HepG2 (cell line): ENCODE measurements at regions not wholly inside any gene's neighbourhood (a gene's known extent, or its start where the extent isn't known, plus 50 kb on each side); places are given as distances from the start of the nearest gene placed in this dataset.

Experiments used
- ATAC-seq: fragments of 200-7000 bp; cut with Tn5 transposase; 3 replicates; pipeline ENCODE4 v1.9.1; 2020; ENCODE audit warnings: mild to moderate bottlenecking, moderate library complexity
- BruUV-seq: library from RNA; stranded (reverse); fragments of 400-500 nt; replicated peaks from 2 replicates; lab custom pipeline; 2021; lab: Mats Ljungman, UMichigan
- CTCF ChIA-PET: fragments of 300-600 bp; formaldehyde crosslinking; extraction: SDS; loops from one replicate; lab custom pipeline; 2021; ENCODE audit warnings: low total read pairs, inconsistent platforms, low intra/inter-chr PET ratio; lab: Yijun Ruan, JAX
- POLR2A ChIA-PET: fragments of 350-600 bp; sonication (Branson Sonifier 250); formaldehyde crosslinking; loops from one replicate; lab custom pipeline; 2020; ENCODE audit warnings: antibody characterized with exemption, inconsistent platforms; lab: Yijun Ruan, JAX
- DNase-seq: peaks from one replicate; pipeline ENCODE4 v3.0.0-alpha.2; 2015; ENCODE audit warnings: low spot score
- FAIRE-seq: peaks from 3 replicates; lab custom pipeline; 2011; peaks lifted over from hg19 to GRCh38; lab: Jason Lieb, UNC
- H2AFZ ChIP-seq: one replicate; pipeline ENCODE4 v1.6.1; 2011; ENCODE audit warnings: low read length, inconsistent platforms
- H3K27ac ChIP-seq: fragments of 300-600 bp; 3 replicates; pipeline ENCODE4 v1.8.0; 2011; ENCODE audit warnings: mixed run types, mild to moderate bottlenecking, mixed read lengths, low read length, inconsistent platforms; ENCODE audit not compliant: insufficient read depth; ENCODE audit errors: extremely low read length
- H3K27me3 ChIP-seq, 2 experiments: fragments of 200-600 bp in 1 of 2; 2 replicates in 1 of 2; 3 replicates in 1 of 2; pipeline versions ENCODE4 v1.6.0 to v1.8.0; 2011; ENCODE audit warnings: low read length in 2 of 2, mild to moderate bottlenecking in 2 of 2, moderate library complexity in 2 of 2, inconsistent platforms in 1 of 2; ENCODE audit not compliant: insufficient read depth in 2 of 2, control insufficient read depth in 1 of 2
- H3K36me3 ChIP-seq, 2 experiments: fragments of 200-600 bp in 1 of 2; replicated peaks in 1 of 2; 2 replicates in 1 of 2; 3 replicates in 1 of 2; pipeline versions ENCODE4 v1.5.1 to v1.8.0; 2011; ENCODE audit warnings: low read length in 2 of 2, inconsistent platforms in 1 of 2; ENCODE audit not compliant: insufficient read depth in 2 of 2, control insufficient read depth in 1 of 2
- H3K4me1 ChIP-seq: 2 replicates; pipeline ENCODE4 v1.5.1; 2012; ENCODE audit warnings: low read length, inconsistent platforms; ENCODE audit not compliant: insufficient read depth
- H3K4me2 ChIP-seq: 2 replicates; pipeline ENCODE4 v1.6.0; 2011; ENCODE audit warnings: low read depth, low read length, inconsistent platforms
- H3K4me3 ChIP-seq, 3 experiments: fragments of 200-600 bp in 1 of 3; sonication (generic), shearing (Covaris generic) in 1 of 3; replicated peaks in 1 of 3; 2 replicates each; pipeline ENCODE4 v1.5.1; 2011 to 2016; ENCODE audit warnings: low read length in 3 of 3, inconsistent platforms in 2 of 3, low read depth in 2 of 3, mild to moderate bottlenecking in 2 of 3, control low read depth in 1 of 3, mixed read lengths in 1 of 3; ENCODE audit not compliant: insufficient read depth in 1 of 3
- H3K79me2 ChIP-seq: one replicate; pipeline ENCODE4 v1.6.1; 2011; ENCODE audit warnings: low read length, inconsistent platforms; ENCODE audit not compliant: insufficient read depth
- H3K9ac ChIP-seq: 2 replicates; pipeline ENCODE4 v1.6.0; 2011; ENCODE audit warnings: mild to moderate bottlenecking, low read depth, low read length, inconsistent platforms; ENCODE audit not compliant: insufficient read depth
- H3K9me3 ChIP-seq: 2 replicates; pipeline ENCODE4 v1.5.1; 2012; ENCODE audit warnings: mild to moderate bottlenecking, low read length
- H4K20me1 ChIP-seq: 2 replicates; pipeline ENCODE4 v1.6.0; 2011; ENCODE audit warnings: inconsistent platforms, mild to moderate bottlenecking, low read length, moderate library complexity; ENCODE audit not compliant: insufficient read depth
- ATF1 ChIP-seq: IDR thresholded peaks from 2 replicates; pipeline ENCODE4 v1.6.1; 2016; ENCODE audit warnings: mild to moderate bottlenecking, control low read depth
- HOMEZ ChIP-seq: IDR thresholded peaks from 2 replicates; pipeline ENCODE4 v1.6.1; 2016; ENCODE audit warnings: low read depth
- NFYB ChIP-seq: sonication (generic); formaldehyde crosslinking; IDR thresholded peaks from 2 replicates; pipeline ENCODE4 v1.4.0; 2020; ENCODE audit warnings: missing genetic modification reagents
- RXRA ChIP-seq: sonication (generic); formaldehyde crosslinking; IDR thresholded peaks from 2 replicates; pipeline ENCODE4 v1.5.1; 2020; ENCODE audit warnings: missing genetic modification reagents
- RXRB ChIP-seq: IDR thresholded peaks from 2 replicates; pipeline ENCODE4 v1.6.1; 2016; ENCODE audit warnings: borderline replicate concordance, missing genetic modification reagents, missing compliant biosample characterization
- TOPORS ChIP-seq: sonication (generic); formaldehyde crosslinking; IDR thresholded peaks from 2 replicates; pipeline ENCODE4 v1.8.0; 2023; ENCODE audit warnings: mild to moderate bottlenecking, missing genetic modification reagents
- ZNF263 ChIP-seq: sonication (generic); formaldehyde crosslinking; IDR thresholded peaks from 2 replicates; pipeline ENCODE4 v1.4.0; 2020; ENCODE audit warnings: missing genetic modification reagents
- ZNF660 ChIP-seq: sonication (generic); formaldehyde crosslinking; IDR thresholded peaks from 2 replicates; pipeline ENCODE4 v1.5.1; 2020; ENCODE audit warnings: mild to moderate bottlenecking, low read depth, missing genetic modification reagents, borderline replicate concordance
- WGBS: methylation state at CpG from one replicate; pipeline ENCODE4 v1.1.6; 2017; ENCODE audit warnings: low lambda C conversion rate; 5-methylcytosine and 5-hydroxymethylcytosine counted together
- in situ Hi-C: cut with HindIII; loops from 2 replicates; pipeline ENCODE4 v1.10.0; 2017; ENCODE audit warnings: low pct_unique_long_range_greater_than_20kb; ENCODE audit not compliant: extremely low pct_ligation_motif_present
- intact Hi-C: fragments of 100-400 bp; cut with micrococcal nuclease; formaldehyde crosslinking; loops from one replicate; pipeline ENCODE4 v1.10.0; 2022; ENCODE audit not compliant: unreplicated experiment
- TF ChIP-seq, protein P1 (sequence below): sonication (generic); formaldehyde crosslinking; IDR thresholded peaks from 2 replicates; pipeline ENCODE4 v1.4.0; 2020; ENCODE audit warnings: missing genetic modification reagents, borderline replicate concordance
- TF ChIP-seq, protein P2 (sequence below): sonication (generic); formaldehyde crosslinking; IDR thresholded peaks from 2 replicates; pipeline ENCODE4 v1.4.0; 2020; ENCODE audit warnings: missing genetic modification reagents

GRCh38 chr7:21173436-21173835 lies 254.4 kb upstream of the SP4 start:
- no TSS peak for BruUV-seq
- Histone ChIP-seq H3K9ac (no peak overlapping the region), H3K4me3 (no peak overlapping the region), H3K4me2 (no peak overlapping the region), H2AFZ (no peak overlapping the region), H4K20me1 (no peaks in the 10 kb centered on the region), H3K9me3 (no peaks in the 10 kb centered on the region), H3K27ac (no peak overlapping the region), H3K4me1 (no peaks in the 10 kb centered on the region), H3K27me3 (no peaks in the 10 kb centered on the region), H3K36me3 (no peaks in the 10 kb centered on the region), H3K79me2 (no peaks in the 10 kb centered on the region)
- in situ Hi-C loops: no loop called here
- no peak for ATAC-seq
- ChIA-PET CTCF (no interaction called here), POLR2A (no interaction called here)
- FAIRE-seq: no peak
- TF ChIP-seq NFYB (CRISPR knock-in tag) (no peak), ZNF660 (CRISPR knock-in tag) (no peak), ZNF263 (CRISPR knock-in tag) (no peak), TOPORS (CRISPR knock-in tag) (no peak), HOMEZ (no peak), ATF1 (CRISPR knock-in tag) (no peak), RXRA (no peak), RXRB (no peak)
- TF ChIP-seq, protein P1, sequence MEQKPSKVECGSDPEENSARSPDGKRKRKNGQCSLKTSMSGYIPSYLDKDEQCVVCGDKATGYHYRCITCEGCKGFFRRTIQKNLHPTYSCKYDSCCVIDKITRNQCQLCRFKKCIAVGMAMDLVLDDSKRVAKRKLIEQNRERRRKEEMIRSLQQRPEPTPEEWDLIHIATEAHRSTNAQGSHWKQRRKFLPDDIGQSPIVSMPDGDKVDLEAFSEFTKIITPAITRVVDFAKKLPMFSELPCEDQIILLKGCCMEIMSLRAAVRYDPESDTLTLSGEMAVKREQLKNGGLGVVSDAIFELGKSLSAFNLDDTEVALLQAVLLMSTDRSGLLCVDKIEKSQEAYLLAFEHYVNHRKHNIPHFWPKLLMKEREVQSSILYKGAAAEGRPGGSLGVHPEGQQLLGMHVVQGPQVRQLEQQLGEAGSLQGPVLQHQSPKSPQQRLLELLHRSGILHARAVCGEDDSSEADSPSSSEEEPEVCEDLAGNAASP (CRISPR knock-in tag): no peak
- TF ChIP-seq, protein P2, sequence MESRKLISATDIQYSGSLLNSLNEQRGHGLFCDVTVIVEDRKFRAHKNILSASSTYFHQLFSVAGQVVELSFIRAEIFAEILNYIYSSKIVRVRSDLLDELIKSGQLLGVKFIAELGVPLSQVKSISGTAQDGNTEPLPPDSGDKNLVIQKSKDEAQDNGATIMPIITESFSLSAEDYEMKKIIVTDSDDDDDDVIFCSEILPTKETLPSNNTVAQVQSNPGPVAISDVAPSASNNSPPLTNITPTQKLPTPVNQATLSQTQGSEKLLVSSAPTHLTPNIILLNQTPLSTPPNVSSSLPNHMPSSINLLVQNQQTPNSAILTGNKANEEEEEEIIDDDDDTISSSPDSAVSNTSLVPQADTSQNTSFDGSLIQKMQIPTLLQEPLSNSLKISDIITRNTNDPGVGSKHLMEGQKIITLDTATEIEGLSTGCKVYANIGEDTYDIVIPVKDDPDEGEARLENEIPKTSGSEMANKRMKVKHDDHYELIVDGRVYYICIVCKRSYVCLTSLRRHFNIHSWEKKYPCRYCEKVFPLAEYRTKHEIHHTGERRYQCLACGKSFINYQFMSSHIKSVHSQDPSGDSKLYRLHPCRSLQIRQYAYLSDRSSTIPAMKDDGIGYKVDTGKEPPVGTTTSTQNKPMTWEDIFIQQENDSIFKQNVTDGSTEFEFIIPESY: no peak
- intact Hi-C loops: no loop called here
- no peak for DNase-seq
- 0% methylated on average over 1 of the region's 1 CpG for WGBS
